GM12864 (cell line): ENCODE measurements at regions not wholly inside any gene's neighbourhood (a gene's known extent, or its start where the extent isn't known, plus 50 kb on each side); places are given as distances from the start of the nearest gene placed in this dataset.

Experiments used
- DNase-seq: peaks from one replicate; pipeline ENCODE4 v3.0.0-alpha.2; 2011; ENCODE audit warnings: low read depth
- H3K4me3 ChIP-seq: 2 replicates; pipeline ENCODE4 v1.5.1; 2011; ENCODE audit warnings: mild to moderate bottlenecking, low read depth, low read length, control low read depth
- TF ChIP-seq, protein P1 (sequence below): IDR thresholded peaks from 2 replicates; pipeline ENCODE4 v1.5.1; 2011; ENCODE audit warnings: low read depth, mild to moderate bottlenecking, moderate library complexity, low read length, control low read depth, inconsistent platforms; ENCODE audit errors: missing control alignments

- DNase-seq: no peak
- H3K4me3 ChIP-seq: no peak overlapping the region
- TF ChIP-seq, protein P1, sequence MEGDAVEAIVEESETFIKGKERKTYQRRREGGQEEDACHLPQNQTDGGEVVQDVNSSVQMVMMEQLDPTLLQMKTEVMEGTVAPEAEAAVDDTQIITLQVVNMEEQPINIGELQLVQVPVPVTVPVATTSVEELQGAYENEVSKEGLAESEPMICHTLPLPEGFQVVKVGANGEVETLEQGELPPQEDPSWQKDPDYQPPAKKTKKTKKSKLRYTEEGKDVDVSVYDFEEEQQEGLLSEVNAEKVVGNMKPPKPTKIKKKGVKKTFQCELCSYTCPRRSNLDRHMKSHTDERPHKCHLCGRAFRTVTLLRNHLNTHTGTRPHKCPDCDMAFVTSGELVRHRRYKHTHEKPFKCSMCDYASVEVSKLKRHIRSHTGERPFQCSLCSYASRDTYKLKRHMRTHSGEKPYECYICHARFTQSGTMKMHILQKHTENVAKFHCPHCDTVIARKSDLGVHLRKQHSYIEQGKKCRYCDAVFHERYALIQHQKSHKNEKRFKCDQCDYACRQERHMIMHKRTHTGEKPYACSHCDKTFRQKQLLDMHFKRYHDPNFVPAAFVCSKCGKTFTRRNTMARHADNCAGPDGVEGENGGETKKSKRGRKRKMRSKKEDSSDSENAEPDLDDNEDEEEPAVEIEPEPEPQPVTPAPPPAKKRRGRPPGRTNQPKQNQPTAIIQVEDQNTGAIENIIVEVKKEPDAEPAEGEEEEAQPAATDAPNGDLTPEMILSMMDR: no peak
Measured at GRCh38 chr20:63082308-63082938, 75.7 kb upstream of the BHLHE23 start.

DNA sequence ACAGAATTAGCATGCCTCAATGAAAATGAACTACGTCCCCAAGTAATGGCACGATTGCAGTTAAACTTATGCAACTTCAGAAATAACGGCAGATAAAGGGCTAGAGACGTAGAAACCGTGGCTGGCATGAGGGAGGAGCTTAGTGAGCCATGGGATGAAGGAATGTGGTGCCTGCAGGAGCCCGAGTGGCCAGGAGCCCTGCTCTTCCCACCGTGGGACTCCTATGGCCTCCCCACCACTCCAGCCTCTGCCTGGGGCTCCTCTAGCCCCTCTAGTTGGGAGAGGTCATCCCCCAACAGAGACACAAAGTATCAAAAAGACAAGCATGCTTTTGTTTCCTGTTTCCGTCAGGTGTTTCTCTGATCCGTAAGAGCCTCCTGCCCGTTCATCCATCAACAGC, 75.1 kb upstream of the BHLHE23 start:
- H3K4me3 ChIP-seq: no peak overlapping the region
- no peak for DNase-seq
- TF ChIP-seq, protein P1: no peak

DNA sequence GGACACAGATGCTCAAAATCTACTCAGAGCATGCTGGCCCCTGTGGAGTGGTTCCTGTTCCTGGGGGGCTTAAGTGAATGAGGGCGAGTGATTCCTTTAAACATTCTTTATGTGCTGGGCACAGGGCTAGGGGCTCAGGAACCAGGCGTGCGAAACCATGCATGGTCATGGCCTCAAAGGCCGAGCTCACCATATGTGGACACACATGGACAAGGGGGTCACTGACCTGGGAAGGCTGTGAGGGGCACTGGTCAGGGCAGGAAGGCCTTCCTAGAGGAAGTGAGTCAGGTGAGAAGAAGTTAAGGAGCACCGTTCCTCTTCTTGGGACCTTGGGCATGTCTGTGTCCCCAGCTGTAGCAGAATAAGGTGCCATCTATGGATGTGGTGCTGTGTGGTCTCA, 74.6 kb upstream of the BHLHE23 start:
- TF ChIP-seq, protein P1: no peak
- no peak overlapping the region for H3K4me3 ChIP-seq
- no peak for DNase-seq

GRCh38 chr20:63080811-63081210, 74.0 kb upstream of the BHLHE23 start:
- DNase-seq: no peak
- TF ChIP-seq, protein P1: no peak
- H3K4me3 ChIP-seq: no peak overlapping the region

GRCh38 chr20:63080411-63080810, 73.6 kb upstream of the BHLHE23 start:
- TF ChIP-seq, protein P1: no peak

GRCh38 chr20:63079971-63080370, 73.2 kb upstream of the BHLHE23 start:
- DNase-seq: no peak
- no peak overlapping the region for H3K4me3 ChIP-seq
- TF ChIP-seq, protein P1: no peak

More at GRCh38 chr20:63080411-63080810, 73.6 kb upstream of the BHLHE23 start:
- no peak for DNase-seq
- no peak overlapping the region for H3K4me3 ChIP-seq

DNA sequence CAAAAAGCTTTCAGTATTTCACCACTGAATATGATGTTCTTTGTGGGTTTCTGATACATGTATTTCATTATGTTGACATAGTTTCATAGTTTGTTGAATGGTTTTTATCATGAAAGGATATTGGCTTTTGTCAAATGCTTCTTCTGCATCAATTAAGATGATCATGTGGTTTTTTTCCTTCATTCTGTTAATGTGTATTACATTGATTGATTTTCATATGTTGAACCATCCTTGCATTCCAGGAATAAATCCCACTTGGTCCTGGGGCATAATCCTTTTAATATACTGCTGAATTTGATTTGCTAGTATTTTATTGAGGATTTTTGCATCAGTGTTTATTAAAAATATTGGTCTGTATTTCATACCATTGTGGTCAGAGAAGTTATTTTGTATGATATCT, 70.9 kb upstream of the BHLHE23 start:
- no peak overlapping the region for H3K4me3 ChIP-seq
- TF ChIP-seq, protein P1: no peak
- no peak for DNase-seq
